HepG2 (cell line): ENCODE measurements at regions not wholly inside any gene's neighbourhood (a gene's known extent, or its start where the extent isn't known, plus 50 kb on each side); places are given as distances from the start of the nearest gene placed in this dataset.

Source experiments
- MAX ChIP-seq: IDR thresholded peaks from 2 replicates; pipeline ENCODE4 v1.6.1; 2012; ENCODE audit warnings: inconsistent platforms
- MNT ChIP-seq: fragments of 450-650 bp; IDR thresholded peaks from 2 replicates; pipeline ENCODE4 v1.6.1; 2016
- NFE2L2 ChIP-seq: fragments of 150-350 bp; IDR thresholded peaks from 2 replicates; pipeline ENCODE4 v1.6.1; 2014; ENCODE audit warnings: low read length
- STAG1 ChIP-seq: sonication (generic); formaldehyde crosslinking; IDR thresholded peaks from 2 replicates; pipeline ENCODE4 v1.4.0; 2020; ENCODE audit warnings: missing genetic modification reagents
- TFDP1 ChIP-seq: IDR thresholded peaks from 2 replicates; pipeline ENCODE4 v1.6.1; 2016; ENCODE audit warnings: missing compliant biosample characterization, missing genetic modification reagents, borderline replicate concordance
- ZNF124 ChIP-seq: sonication (generic); formaldehyde crosslinking; IDR thresholded peaks from 2 replicates; pipeline ENCODE4 v1.4.0; 2020; ENCODE audit warnings: missing genetic modification reagents
- ZNF24 ChIP-seq: fragments of 450-650 bp; IDR thresholded peaks from 2 replicates; pipeline ENCODE4 v1.6.1; 2017; ENCODE audit warnings: antibody characterized with exemption, mild to moderate bottlenecking
- ZNF263 ChIP-seq: sonication (generic); formaldehyde crosslinking; IDR thresholded peaks from 2 replicates; pipeline ENCODE4 v1.4.0; 2020; ENCODE audit warnings: missing genetic modification reagents
- ZNF362 ChIP-seq: sonication (generic); formaldehyde crosslinking; IDR thresholded peaks from 2 replicates; pipeline ENCODE4 v1.4.0; 2020; ENCODE audit warnings: missing genetic modification reagents, mild to moderate bottlenecking, borderline replicate concordance
- ZNF687 ChIP-seq: sonication (generic); formaldehyde crosslinking; IDR thresholded peaks from 2 replicates; pipeline ENCODE4 v1.5.1; 2020; ENCODE audit warnings: mild to moderate bottlenecking, missing genetic modification reagents, moderate library complexity

GRCh38 chr13:111518161-111518792 lies 197.8 kb downstream of the TEX29 start (continued):
- TF ChIP-seq STAG1 (CRISPR knock-in tag): peak; percentile 30; the same call in 1 of the 2 replicates
- TF ChIP-seq NFE2L2: no peak
- TF ChIP-seq ZNF362 (CRISPR knock-in tag): no peak
- TF ChIP-seq ZNF687: peak; percentile 30; the same call in 1 of the 2 replicates
- no peak for TF ChIP-seq ZNF263 (CRISPR knock-in tag)
- peak; percentile 73; the same call in 1 of the 2 replicates for TF ChIP-seq TFDP1 (CRISPR knock-in tag)
- TF ChIP-seq ZNF124 (CRISPR knock-in tag): no peak
- TF ChIP-seq MNT: peak; percentile 78
- no peak for TF ChIP-seq ZNF24
- peak; percentile 84 for TF ChIP-seq MAX
